ENCODE measurements at regions not wholly inside any gene's neighbourhood (a gene's known extent, or its start where the extent isn't known, plus 50 kb on each side); places are given as distances from the start of the nearest gene placed in this dataset.

DNA sequence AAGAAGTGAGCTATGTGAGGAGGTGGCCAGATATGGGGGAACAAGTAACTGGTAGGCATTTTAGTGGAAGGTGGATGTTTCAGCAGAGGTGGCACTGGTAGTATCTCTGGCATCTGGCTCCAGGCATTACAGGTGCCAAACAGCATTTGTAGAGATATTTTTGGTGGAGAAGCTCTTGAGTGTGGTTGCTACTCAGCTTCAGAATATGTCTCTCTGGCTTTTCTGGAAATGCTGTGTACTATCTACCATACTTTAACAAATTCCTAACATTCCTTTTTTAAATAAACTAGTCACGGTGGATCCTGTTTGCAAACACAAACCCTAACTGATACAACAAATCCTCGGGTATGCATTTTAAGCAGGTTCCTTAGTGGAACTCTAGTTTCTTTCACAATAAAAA, 128.0 kb downstream of the BARX2 start:
- TF ChIP-seq YY1 (IDR thresholded peaks at IDR 0.05; ENCODE audit: insufficient read depth, insufficient read length): no peak
- TF ChIP-seq SUZ12 (IDR thresholded peaks at IDR 0.05; ENCODE audit: extremely low read depth, insufficient read depth, insufficient read length): no peak

Measured in NT2/D1 (cell line).